ENCODE measurements at regions not wholly inside any gene's neighbourhood (a gene's known extent, or its start where the extent isn't known, plus 50 kb on each side); places are given as distances from the start of the nearest gene placed in this dataset.

DNA sequence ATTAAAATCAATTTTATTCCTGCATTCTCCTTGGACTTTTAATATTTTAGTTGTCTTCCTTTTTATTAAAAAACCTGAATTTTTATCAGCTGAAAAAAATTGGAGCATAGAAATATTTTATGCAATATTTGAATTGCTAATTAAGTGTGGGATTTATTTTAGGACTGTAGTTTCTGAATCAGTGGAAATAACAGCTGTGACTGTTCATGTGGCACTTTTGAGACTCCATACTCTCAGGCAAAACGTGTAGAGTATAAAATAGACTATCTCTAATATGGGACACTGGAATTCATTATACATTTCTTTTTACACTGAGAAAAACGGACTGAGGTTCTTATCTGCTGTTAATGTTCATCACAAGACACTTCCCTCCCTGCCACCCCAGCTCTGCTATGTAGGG is 558.3 kb upstream of the TPK1 start:
- no peak overlapping the region for H2BK12ac ChIP-seq (ENCODE audit: low read length)
- H2BK120ac ChIP-seq (ENCODE audit: insufficient read depth, low read length, poor library complexity), result no peak overlapping the region
- no peak overlapping the region for H2AK5ac ChIP-seq (ENCODE audit: low read length)
- no peak overlapping the region for H2AFZ ChIP-seq (ENCODE audit: insufficient read depth, low read length, poor library complexity)
- no peak overlapping the region for H3K4me2 ChIP-seq (ENCODE audit: low read length)
- WGBS (ENCODE audit: extremely low coverage, insufficient coverage, insufficient read length), result no CpG with 5 or more reads among the region's 2 CpGs
- DNase-seq, result no peak
- no peak overlapping the region for H4K12ac ChIP-seq (ENCODE audit: low read depth, low read length)
- H3K9me3 ChIP-seq (ENCODE audit: insufficient read depth, low read depth, low read length), result no peaks in the 10 kb centered on the region
- H3K18ac ChIP-seq (ENCODE audit: low read length), result no peak overlapping the region
- no peak overlapping the region for H3K9ac ChIP-seq (ENCODE audit: low read length)
- no peaks in the 10 kb centered on the region for H3K79me2 ChIP-seq (ENCODE audit: control insufficient read depth, insufficient read depth, low read length, poor library complexity)
- no peak overlapping the region for H2BK5ac ChIP-seq (ENCODE audit: low read depth, low read length, poor library complexity)
- no peaks in the 10 kb centered on the region for H3K27me3 ChIP-seq (ENCODE audit: insufficient read depth, low read length)
- H3K14ac ChIP-seq (ENCODE audit: low read length), result no peak overlapping the region
- no peak overlapping the region for H4K91ac ChIP-seq (ENCODE audit: low read depth, low read length)
- H3K79me1 ChIP-seq (ENCODE audit: low read length), result no peaks in the 10 kb centered on the region
- no peaks in the 10 kb centered on the region for H3K36me3 ChIP-seq (ENCODE audit: control insufficient read depth in 1 of 2, insufficient read depth in 2 of 2, low read length in 2 of 2)
- H3K4me3 ChIP-seq (ENCODE audit: low read depth, low read length), result no peak overlapping the region
- no peak overlapping the region for H3K23ac ChIP-seq (ENCODE audit: low read length)
- H3K4me1 ChIP-seq (ENCODE audit: control insufficient read depth in 1 of 2, insufficient read depth in 2 of 2, low read length in 2 of 2), result no peaks in the 10 kb centered on the region
- H3K27ac ChIP-seq (ENCODE audit: low read depth, low read length), result no peak overlapping the region
- no peak overlapping the region for H4K8ac ChIP-seq (ENCODE audit: low read depth, low read length)
- H3K4ac ChIP-seq (ENCODE audit: low read depth, low read length), result no peak overlapping the region

- Histone ChIP-seq H3K36me3 (ENCODE audit: control insufficient read depth in 1 of 2, insufficient read depth in 2 of 2, low read length in 2 of 2) (no peaks in the 10 kb centered on the region), H3K4ac (ENCODE audit: low read depth, low read length) (no peak overlapping the region), H2BK5ac (ENCODE audit: low read depth, low read length, poor library complexity) (no peak overlapping the region), H3K27me3 (ENCODE audit: insufficient read depth, low read length) (no peaks in the 10 kb centered on the region), H3K4me2 (ENCODE audit: low read length) (no peak overlapping the region), H3K9ac (ENCODE audit: low read length) (no peak overlapping the region), H3K18ac (ENCODE audit: low read length) (no peak overlapping the region), H2BK12ac (ENCODE audit: low read length) (no peak overlapping the region), H4K91ac (ENCODE audit: low read depth, low read length) (no peak overlapping the region), H2BK120ac (ENCODE audit: insufficient read depth, low read length, poor library complexity) (no peak overlapping the region), H3K79me2 (ENCODE audit: control insufficient read depth, insufficient read depth, low read length, poor library complexity) (no peaks in the 10 kb centered on the region), H3K27ac (ENCODE audit: low read depth, low read length) (no peak overlapping the region), H2AK5ac (ENCODE audit: low read length) (no peak overlapping the region), H3K79me1 (ENCODE audit: low read length) (no peaks in the 10 kb centered on the region), H4K8ac (ENCODE audit: low read depth, low read length) (no peak overlapping the region), H3K14ac (ENCODE audit: low read length) (no peak overlapping the region), H3K9me3 (ENCODE audit: insufficient read depth, low read depth, low read length) (peaks cover 3% of the 10 kb centered on the region), H4K12ac (ENCODE audit: low read depth, low read length) (no peak overlapping the region), H2AFZ (ENCODE audit: insufficient read depth, low read length, poor library complexity) (no peak overlapping the region), H3K4me3 (ENCODE audit: low read depth, low read length) (no peak overlapping the region), H3K4me1 (ENCODE audit: control insufficient read depth in 1 of 2, insufficient read depth in 2 of 2, low read length in 2 of 2) (no peaks in the 10 kb centered on the region), H3K23ac (ENCODE audit: low read length) (no peak overlapping the region)
- no peak for DNase-seq
- no CpG with 5 or more reads among the region's 1 CpG for WGBS (ENCODE audit: extremely low coverage, insufficient coverage, insufficient read length)
Measured at GRCh38 chr7:145382762-145383161, 546.9 kb upstream of the TPK1 start.

- no peak overlapping the region for H2AK5ac ChIP-seq (ENCODE audit: low read length)
- no peaks in the 10 kb centered on the region for H3K36me3 ChIP-seq (ENCODE audit: control insufficient read depth in 1 of 2, insufficient read depth in 2 of 2, low read length in 2 of 2)
- no peak for DNase-seq
- H3K27me3 ChIP-seq (ENCODE audit: insufficient read depth, low read length), result no peaks in the 10 kb centered on the region
- no peaks in the 10 kb centered on the region for H3K9me3 ChIP-seq (ENCODE audit: insufficient read depth, low read depth, low read length)
- no peaks in the 10 kb centered on the region for H3K4me1 ChIP-seq (ENCODE audit: control insufficient read depth in 1 of 2, insufficient read depth in 2 of 2, low read length in 2 of 2)
- no peak overlapping the region for H3K9ac ChIP-seq (ENCODE audit: low read length)
- no peak overlapping the region for H2BK120ac ChIP-seq (ENCODE audit: insufficient read depth, low read length, poor library complexity)
- no peaks in the 10 kb centered on the region for H3K79me2 ChIP-seq (ENCODE audit: control insufficient read depth, insufficient read depth, low read length, poor library complexity)
- no peak overlapping the region for H3K27ac ChIP-seq (ENCODE audit: low read depth, low read length)
- no CpG with 5 or more reads among the region's 2 CpGs for WGBS (ENCODE audit: extremely low coverage, insufficient coverage, insufficient read length)
- H2BK5ac ChIP-seq (ENCODE audit: low read depth, low read length, poor library complexity), result no peak overlapping the region
- H4K91ac ChIP-seq (ENCODE audit: low read depth, low read length), result no peak overlapping the region
- no peaks in the 10 kb centered on the region for H3K79me1 ChIP-seq (ENCODE audit: low read length)
- no peak overlapping the region for H3K4ac ChIP-seq (ENCODE audit: low read depth, low read length)
- H4K12ac ChIP-seq (ENCODE audit: low read depth, low read length), result no peak overlapping the region
- no peak overlapping the region for H2AFZ ChIP-seq (ENCODE audit: insufficient read depth, low read length, poor library complexity)
- no peak overlapping the region for H2BK12ac ChIP-seq (ENCODE audit: low read length)
- H3K4me3 ChIP-seq (ENCODE audit: low read depth, low read length), result no peak overlapping the region
- H3K18ac ChIP-seq (ENCODE audit: low read length), result no peak overlapping the region
- no peak overlapping the region for H3K23ac ChIP-seq (ENCODE audit: low read length)
- H3K4me2 ChIP-seq (ENCODE audit: low read length), result no peak overlapping the region
- no peak overlapping the region for H4K8ac ChIP-seq (ENCODE audit: low read depth, low read length)
- H3K14ac ChIP-seq (ENCODE audit: low read length), result no peak overlapping the region
Measured at GRCh38 chr7:145378197-145378596, 542.3 kb upstream of the TPK1 start.

DNA sequence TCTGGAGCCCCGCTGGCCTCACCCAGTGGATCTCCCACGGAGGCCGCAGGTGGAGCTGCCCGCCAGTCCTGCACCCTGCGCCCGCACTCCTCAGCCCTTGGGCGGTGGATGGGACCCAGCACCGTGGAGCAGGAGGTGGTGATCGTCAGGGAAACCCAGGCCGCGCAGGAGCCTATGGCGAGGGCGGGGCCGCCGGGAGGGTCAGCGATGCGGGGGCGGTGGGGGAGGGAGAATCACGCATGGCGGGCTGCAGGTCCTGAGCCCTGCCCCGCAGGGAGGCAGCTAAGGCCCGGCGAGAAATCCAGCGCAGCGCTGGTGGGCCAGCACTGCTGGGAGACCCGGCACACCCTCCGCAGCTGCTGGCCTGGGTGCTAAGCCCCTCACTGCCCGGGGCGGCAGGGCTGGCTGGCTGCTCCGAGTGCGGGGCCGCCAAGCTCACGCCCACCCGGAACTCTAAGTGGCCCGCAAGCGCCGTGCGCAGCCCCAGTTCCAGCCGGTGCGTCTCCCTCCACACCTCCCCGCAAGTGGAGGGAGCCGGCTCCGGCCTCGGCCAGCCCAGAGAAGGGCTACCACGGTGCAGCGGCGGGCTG is 524.8 kb upstream of the TPK1 start:
- Histone ChIP-seq H3K27ac (ENCODE audit: low read depth, low read length) (no peak overlapping the region), H3K14ac (ENCODE audit: low read length) (no peak overlapping the region), H3K36me3 (ENCODE audit: control insufficient read depth in 1 of 2, insufficient read depth in 2 of 2, low read length in 2 of 2) (no peaks in the 10 kb centered on the region), H4K12ac (ENCODE audit: low read depth, low read length) (no peak overlapping the region), H4K91ac (ENCODE audit: low read depth, low read length) (no peak overlapping the region), H3K79me2 (ENCODE audit: control insufficient read depth, insufficient read depth, low read length, poor library complexity) (no peaks in the 10 kb centered on the region), H2BK120ac (ENCODE audit: insufficient read depth, low read length, poor library complexity) (no peak overlapping the region), H2AFZ (ENCODE audit: insufficient read depth, low read length, poor library complexity) (no peak overlapping the region), H3K9ac (ENCODE audit: low read length) (no peak overlapping the region), H3K27me3 (ENCODE audit: insufficient read depth, low read length) (no peaks in the 10 kb centered on the region), H2AK5ac (ENCODE audit: low read length) (no peak overlapping the region), H3K4me1 (ENCODE audit: control insufficient read depth in 1 of 2, insufficient read depth in 2 of 2, low read length in 2 of 2) (no peaks in the 10 kb centered on the region), H3K4me3 (ENCODE audit: low read depth, low read length) (no peak overlapping the region), H3K4me2 (ENCODE audit: low read length) (no peak overlapping the region), H3K23ac (ENCODE audit: low read length) (no peak overlapping the region), H3K18ac (ENCODE audit: low read length) (no peak overlapping the region), H3K9me3 (ENCODE audit: insufficient read depth, low read depth, low read length) (peaks cover 3% of the 10 kb centered on the region), H3K79me1 (ENCODE audit: low read length) (no peaks in the 10 kb centered on the region), H4K8ac (ENCODE audit: low read depth, low read length) (no peak overlapping the region), H2BK12ac (ENCODE audit: low read length) (no peak overlapping the region), H3K4ac (ENCODE audit: low read depth, low read length) (no peak overlapping the region), H2BK5ac (ENCODE audit: low read depth, low read length, poor library complexity) (no peak overlapping the region)
- no CpG with 5 or more reads among the region's 47 CpGs for WGBS (ENCODE audit: extremely low coverage, insufficient coverage, insufficient read length)
- no peak for DNase-seq

All from trophoblast cell (in vitro differentiated cells and primary cell).